GM19023 (cell line): ENCODE measurements at regions not wholly inside any gene's neighbourhood (a gene's known extent, or its start where the extent isn't known, plus 50 kb on each side); places are given as distances from the start of the nearest gene placed in this dataset.
"Not testable (repeated sequence)": the region's sequence is repeated elsewhere in the genome, so short reads cannot be mapped to it uniquely, and the experiment has no call there.

Experiments used
- ATAC-seq: cut with Tn5 transposase; IDR thresholded peaks from one replicate; pipeline ENCODE4 v1.9.1; 2021; ENCODE audit warnings: mild to moderate bottlenecking, moderate library complexity; ENCODE audit not compliant: unreplicated experiment

DNA sequence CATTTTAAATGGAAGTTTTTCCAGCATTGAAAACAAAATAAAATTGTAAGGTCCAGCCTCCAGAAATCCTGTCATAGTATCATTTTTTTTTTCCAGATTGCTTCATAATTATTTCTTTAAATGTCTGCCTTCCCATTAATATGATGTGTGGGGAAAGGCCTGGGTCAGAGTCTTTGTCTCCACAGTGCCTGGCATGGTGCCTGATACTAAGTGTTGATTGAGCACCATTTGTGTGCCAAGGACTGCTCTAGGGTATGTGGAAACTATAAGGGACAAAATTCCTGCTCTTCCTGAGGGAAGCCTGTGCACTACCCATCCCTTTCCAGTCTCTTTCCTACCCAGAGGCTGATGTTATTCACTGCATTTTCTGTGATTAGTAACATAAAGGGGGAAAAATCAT, 53.1 kb upstream of the BEND4 start:
- no peak for ATAC-seq

DNA sequence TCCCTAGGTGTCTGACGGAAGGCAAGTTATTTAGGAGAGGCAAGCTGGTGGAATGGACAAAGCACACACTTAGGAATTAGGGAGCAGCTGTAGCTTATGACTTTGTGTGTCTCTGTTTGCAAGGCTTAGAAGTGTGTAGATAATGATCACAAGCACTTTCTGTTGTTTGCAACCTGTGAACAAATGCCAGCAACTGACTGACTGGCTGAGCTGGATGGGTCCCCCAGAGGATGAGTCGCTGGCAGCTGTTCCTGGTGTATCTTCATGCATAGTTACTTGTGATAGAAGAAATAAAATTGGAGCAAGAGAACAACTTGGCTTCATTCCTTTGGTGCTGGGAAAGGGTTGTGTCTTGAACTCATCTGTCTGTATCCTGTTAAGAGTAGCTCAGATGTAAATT, 64.2 kb upstream of the BEND4 start:
- ATAC-seq: no peak

DNA sequence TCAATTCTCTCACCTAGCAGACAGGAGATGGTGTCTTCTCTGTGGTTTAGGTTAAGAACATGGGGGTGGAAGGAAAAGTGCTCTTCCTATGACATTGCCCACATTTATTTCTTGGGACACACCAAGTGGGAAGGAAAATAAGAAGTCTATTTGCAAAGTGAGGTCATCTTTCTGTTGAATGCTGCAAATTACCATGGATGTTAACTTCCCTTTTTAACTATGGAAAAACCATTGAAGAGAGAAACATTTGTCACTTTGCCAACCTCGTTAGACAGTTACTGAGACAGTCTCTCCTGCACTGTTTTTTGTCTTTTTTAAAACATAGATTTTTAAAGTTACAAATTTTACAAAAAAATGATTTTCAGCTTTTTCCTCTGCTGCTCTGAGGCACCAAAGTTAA, 72.8 kb upstream of the BEND4 start:
- no peak for ATAC-seq

DNA sequence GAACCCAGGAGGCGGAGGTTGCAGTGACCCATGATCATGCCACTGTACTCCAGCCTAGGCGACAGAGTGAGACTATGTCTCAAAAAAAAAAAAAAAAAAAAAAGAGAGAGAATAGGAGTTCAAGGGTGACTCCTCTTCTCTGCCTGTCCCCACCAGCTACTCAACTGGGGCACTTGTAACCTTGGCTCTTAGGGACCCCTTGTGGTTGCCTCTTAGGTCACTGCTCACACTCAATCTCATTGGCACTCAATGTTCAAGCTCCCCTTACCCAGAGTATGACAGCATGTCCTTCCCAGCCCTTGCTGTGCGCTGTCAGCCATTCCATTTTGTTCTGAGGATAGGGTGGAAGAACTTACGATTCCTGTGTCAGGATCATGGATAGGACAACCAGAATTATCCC, 82.4 kb upstream of the BEND4 start:
- no peak for ATAC-seq

DNA sequence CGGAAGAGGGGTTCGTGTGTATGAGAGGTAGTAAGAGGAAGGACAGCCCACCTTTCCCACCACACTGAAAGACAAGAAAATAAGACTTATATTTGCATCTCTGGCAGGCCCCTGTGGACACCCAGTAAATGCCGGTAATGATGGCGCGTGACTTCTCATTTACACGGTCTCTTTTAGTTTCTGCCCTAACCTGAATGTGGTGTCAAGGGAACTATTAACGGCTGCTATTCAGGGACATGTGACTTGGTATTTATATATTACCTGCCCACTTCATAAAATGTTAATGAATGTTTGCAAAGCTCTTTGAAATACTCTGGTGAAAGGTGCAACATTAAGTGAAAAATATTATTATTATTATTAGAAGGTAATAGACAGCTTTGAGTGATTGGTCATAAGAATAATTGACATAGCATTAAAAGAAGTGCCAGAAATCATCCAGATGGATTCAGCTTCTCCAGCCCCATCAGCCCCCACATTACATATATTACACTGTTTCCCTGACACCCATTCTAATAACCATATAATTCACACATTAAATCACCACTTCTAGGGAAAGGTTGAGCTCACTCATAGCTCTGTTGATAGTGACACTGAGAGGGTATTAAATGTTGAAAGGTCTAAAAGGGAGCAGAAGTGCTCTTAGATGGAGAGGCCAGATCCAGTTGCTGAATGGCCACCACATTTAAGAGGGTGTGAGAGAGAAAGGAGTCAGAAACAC, 83.0 kb upstream of the BEND4 start:
- no peak for ATAC-seq

DNA sequence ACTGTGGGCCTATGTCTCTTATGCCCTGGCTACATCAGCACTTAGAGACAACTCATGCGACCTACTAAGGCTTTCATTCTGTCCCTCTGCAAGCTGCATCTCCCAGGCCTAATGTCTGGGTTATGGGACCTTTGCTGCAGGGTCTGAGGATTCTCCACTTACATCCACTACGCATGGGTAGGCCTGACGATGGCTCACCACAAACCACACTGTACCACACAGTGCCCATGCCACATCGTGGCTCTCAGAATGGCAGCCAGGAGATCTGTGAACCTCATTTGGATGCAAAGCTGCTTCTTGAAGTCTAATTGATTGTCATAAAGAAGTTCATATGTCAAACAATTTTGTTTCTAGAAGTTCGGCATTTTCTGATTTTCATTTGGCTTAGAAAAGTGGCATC, 84.6 kb upstream of the BEND4 start:
- no peak for ATAC-seq

DNA sequence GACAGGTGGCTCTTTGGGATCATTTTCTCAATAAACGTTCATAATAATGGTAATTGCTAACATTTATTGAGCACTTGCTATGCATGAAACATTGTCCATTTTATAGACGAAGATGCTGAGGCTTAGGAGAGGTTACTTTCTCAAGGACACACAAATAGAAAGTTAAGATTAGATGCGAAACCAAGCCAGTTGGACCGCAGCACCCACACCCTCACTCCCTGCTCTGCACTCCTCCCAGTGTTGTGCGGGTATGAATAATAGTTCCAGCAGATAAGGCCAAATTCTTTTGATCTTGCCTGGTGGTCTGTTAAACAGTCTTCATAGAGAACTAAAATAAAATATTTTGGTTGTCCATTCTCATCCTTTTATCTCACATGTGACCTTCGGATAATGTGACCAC, 85.0 kb upstream of the BEND4 start:
- no peak for ATAC-seq

DNA sequence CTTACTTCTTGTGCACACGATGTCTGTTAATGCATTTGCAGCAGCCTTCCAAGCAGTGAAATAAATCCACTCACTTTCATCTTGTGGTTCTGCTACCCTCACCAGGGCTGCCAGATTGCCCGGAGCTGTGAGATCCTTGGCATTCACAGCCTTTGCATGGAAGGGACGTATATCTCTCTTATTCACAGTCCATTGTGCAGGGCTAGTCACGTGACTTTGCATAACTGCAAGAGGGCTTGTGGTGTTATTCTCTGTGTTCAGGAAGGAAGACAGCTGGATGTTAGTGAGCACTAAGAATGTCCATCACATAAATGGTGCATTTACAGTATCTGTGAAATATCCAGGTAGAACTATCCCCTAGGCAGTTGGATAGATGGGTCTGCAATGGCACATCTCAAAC, 96.5 kb upstream of the BEND4 start:
- ATAC-seq: no peak

DNA sequence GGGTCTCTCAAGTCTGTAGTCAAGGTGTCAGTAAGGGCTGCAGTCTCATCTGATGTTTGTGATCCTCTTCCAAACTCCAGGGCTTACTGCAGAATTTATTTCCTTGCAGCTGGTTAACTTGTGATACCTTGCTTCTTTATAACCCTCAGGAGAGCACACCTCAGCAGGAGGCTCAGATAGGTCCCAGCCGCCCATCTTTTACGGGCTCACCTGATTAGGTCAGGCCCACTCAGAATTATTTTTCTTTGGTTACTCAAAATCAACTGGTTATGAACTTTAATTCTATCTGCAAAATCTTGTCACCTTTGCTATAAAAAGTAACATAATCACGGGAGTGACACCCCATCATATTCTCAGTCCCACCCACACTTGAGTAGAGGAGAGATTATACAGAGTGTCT, 99.9 kb upstream of the BEND4 start:
- no peak for ATAC-seq

DNA sequence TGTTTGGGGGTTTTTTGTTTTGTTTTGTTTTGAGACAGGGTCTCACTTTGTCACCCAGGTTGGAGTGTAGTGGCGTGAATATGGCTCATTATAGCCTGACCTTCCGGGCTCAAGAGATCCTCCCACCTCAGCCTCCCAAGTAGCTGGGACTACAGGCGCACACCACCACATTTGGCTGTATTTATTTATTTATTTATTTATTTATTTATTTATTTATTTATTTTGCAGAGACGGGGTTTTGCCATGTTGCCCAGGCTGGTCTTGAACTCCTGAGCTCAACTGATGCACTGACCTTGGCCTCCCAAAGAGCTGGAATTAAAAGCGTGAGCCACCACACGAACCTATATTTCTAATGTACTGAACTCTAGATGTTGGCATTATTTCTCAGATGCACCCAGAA, 105.2 kb upstream of the BEND4 start:
- not testable (repeated sequence) for ATAC-seq

DNA sequence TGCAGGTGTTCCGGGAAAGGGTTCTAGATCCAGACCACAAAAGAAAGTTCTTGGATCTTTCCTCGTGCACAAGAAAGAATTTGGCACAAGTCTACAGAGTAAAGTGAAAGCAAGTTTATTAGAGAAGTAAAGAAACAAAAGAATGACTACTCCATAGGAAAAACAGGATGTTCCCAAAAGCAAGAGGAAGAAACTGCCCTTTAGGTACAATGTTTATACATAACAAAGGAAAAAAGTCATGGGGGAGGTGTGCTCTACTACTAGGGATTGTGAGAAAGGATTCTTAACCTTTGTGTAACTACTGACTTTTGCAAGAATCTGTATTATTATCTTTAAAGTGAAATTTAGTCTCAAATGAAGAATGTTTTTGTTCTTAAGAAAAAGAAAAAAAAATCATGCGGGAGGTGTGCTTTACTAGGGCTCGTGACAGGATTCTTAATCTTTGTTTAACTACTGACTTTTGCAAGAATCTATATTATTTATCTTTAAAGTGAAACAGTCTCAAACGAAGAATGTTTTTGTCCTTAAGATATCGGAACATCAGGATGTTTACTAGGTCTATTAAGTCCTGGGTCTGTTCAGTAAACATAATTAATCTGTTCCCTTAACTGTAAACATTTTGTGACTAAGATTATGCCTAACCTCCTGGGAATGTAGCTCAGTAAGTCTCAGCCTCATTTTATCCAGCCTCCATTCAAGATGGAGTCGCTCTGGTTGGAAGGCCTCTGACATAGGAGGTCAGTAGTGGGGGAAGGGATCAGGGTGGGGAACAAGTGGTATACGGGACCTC, 110.4 kb upstream of the BEND4 start:
- no peak for ATAC-seq

DNA sequence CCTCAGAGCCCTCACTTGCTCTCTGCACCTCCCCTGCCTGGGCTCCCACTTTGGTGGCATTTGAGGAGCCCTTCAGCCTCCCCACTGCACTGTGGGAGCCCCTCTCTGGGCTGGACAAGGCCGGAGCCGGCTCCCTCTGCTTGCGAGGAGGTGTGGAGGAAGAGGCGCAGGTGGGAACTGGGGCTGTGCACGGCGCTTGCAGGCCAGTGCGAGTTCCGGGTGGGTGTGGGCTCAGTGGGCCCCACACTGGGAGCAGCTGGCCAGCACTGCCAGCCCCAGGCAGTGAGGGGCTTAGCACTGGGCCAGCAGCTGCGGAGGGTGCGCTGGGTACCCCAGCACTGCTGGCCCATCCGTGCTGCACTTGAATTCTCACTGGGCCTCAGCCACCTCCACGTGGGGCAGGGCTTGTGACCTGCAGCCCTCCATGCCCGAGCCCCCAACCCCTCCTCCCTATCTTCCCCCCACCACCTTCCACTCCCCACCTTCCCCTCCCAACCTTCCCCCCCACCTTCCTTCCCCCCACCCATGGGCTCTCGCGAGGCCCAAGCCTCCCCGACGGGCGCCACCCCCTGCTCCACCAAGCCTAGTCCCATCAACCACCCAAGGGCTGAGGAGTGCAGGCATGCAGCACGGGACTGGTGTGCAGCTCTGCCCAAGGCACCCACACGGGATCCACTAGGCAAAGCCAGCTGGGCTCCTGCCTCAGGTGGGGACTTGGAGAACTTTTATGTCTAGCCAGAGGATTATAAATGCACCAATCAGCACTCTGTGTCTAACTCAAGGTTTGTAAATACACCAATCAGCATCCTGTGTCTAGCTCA, 113.5 kb upstream of the BEND4 start:
- ATAC-seq: no peak

DNA sequence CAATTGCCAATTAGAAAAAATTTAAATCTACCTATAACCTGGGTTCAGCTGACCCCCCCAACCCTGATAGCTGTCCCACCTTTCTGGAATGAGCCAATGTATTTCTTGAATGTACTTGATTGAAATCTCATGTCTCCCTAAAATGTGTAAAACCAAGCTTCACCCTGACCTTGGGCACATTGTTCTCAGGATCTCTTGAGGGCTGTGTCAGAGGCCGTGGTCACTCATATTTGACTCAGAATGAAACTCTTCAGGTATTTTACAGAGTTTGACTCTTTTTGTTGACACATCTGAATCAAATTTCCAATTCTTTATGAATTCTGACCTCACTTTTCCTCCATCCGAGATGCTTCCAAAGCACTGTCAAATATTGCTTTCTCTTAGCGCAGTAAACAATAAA, 115.3 kb upstream of the BEND4 start:
- ATAC-seq: no peak

DNA sequence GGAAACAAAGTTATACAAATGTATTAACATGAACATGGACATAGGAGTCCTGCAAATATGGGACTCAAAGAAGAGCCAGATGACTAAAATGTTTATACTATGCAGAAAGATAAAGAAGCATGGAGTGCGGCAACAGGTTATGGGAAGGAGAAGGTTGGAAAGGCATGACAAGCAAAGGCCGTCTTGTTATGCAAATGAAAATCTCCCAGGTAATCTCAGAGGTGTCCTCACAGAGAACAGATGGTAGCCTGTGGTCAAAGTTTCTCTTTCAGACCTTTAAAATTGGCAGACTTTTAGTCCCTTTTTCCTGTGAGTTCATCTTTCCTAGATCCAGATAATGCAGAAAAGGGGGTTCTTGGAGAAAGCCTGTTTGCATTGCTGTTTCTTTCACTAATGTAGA, 116.4 kb upstream of the BEND4 start:
- no peak for ATAC-seq

DNA sequence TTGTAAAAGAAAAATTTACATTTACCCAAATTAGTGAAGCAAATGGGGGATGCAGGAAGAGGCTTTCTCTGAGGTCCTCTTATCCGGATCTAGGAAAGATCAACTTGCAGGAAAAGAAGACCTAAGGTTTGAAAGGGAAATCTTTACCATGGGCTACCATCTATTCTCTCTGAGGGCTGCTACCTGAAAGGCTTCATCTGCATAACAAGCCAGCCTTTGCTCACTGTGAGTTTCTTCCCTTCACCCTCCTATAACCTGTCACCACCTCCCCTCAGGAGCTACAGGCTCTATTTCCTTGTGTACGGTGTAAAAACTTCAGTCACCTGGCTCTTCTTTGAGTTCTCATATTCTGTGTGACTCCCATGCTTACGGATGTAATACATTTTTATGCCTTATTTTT, 118.6 kb upstream of the BEND4 start:
- ATAC-seq: no peak

DNA sequence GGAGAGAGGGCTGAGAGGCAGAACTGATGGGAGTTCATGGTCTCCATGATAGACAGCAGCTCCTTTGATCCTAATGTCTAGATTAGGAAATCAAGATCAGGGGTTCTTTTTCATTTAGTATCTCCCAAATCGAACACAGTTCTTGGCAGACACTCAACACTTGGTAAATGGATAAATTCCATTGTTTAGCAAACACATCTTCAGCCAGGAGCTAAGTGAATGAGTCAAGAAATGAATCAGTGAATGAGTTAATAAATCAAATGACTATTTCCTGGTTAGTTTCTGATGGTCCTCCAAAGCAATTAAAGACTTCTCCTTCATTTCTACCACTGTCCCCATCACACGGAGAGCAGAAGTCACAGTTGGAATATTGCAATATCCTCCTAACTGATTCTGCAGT, 120.0 kb upstream of the SHISA3 start:
- no peak for ATAC-seq

DNA sequence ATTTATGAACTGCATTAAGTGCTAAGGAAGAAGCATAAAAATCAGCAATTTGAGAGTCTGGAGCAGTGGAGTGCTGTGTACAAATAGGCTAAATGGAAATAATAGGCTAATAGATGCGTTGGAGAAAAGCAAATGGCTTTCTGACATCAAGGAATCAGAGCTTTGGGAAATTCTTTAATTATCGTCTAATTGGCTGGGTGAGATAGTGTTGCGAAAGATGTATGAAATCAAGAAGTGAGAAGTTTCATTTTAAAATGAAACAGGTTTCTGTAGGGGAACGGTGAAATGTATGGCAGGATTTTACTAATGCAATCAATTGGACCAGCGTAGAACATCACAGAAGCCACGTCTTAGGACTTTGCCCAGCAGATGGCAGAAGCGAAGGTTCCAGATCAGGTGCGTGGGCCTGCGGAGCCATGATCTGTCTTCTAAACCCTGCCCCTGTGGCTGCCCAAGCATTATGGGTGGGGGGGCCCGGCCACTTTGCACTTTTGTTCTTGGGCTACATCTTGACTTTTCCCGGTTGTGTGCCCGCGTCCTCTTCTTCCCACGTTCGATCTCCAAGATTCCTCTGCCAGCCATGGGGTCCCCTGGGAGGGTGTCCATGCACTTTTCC, 118.5 kb upstream of the SHISA3 start:
- ATAC-seq: no peak

DNA sequence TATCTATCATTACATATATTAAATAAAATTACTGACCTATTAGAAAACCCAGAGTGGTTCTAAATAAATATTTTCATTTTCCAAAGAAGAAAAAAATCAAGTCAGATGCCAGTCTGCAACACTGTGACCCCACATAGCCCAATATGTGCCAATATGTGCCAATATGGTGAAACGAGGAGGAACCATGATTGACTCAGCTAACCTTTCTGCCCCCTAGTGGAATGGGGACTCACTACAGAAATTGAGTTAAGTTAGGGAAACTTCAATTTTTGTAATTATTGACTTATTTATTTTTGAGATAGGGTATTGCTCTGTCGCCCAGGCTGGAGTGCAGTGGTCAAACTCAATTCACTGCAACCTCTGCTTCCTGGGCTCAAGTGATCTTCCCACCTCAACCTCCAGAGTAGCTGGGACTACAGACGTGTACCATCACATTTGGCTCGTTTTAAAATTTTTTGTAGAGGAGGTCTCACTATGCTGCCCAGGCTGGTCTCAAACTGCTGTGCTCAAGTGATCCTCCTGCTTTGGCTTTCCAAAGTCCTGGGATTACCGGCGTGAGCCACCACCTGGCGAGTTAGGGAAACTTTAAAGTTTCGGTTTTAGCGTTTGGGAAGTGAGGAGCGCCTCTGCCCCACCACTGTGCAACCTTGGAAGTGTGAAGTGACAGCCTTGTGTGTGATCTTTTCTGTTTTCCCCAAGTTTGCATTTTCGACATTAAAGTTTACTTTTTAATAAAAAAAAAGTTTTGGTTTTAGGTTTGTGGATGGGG, 116.8 kb upstream of the SHISA3 start:
- ATAC-seq: no peak

DNA sequence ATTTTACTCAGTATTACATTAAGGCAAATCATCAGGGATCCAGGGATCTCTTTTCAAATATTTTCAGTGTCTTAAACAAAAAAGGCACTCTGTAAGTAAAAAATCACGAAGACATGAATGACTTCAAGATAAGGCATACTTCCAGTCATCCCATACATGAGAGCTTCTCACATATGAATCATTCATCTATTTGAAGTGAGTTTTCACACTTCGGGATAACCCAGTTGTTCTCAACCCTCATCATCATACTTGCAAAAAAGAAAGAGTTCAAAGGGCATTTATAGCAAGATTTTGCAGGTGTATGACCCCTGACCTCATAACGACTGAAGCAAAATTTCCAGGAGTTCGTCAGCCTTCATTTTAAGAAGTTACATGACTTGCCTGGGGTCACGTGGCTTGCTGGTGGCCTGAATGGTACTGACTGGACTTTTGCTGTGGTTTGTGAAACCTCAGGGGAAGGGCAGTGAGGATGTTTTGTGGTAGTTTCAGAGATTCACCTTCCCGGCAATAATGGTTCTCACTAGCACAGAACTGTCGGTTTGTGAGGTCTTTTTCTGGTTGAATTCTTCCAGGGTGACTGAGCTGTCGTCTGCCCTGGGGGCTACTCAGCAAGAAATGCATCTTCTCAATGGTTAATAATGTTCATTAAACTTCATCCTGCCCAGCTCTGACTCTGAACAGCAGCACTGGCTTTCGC, 115.8 kb upstream of the SHISA3 start:
- ATAC-seq: peak; percentile 73
